IPS-18c (cell line): ENCODE measurements at regions not wholly inside any gene's neighbourhood (a gene's known extent, or its start where the extent isn't known, plus 50 kb on each side); places are given as distances from the start of the nearest gene placed in this dataset.

Source experiments
- H3K4me3 ChIP-seq: 2 replicates; pipeline ENCODE4 v1.7.0; 2013; ENCODE audit warnings: low read depth, mild to moderate bottlenecking, low read length, moderate library complexity; ENCODE audit not compliant: insufficient read depth
- H3K9me3 ChIP-seq: one replicate; pipeline ENCODE4 v1.6.1; 2013; ENCODE audit warnings: mild to moderate bottlenecking, low read length, moderate library complexity; ENCODE audit not compliant: control insufficient read depth, insufficient read depth

DNA sequence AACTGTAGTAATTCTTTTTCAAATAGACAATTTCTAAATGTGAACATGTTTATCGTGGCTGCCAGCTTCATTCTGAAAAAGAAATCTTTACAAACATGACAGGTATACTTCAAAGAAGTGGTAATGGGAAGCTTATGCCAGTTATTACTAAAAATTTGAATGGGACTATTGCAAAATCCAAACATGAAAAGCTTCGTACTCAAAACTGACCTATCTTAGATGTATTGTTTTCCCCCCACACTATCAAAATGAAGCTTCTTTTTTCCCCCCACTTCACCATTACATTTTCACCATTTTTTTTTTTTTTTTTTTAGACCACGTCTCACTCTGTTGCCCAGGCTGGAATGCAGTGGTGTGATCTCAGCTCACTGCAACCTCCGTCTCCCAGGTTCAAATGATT, 50.4 kb upstream of the SERTAD2 start:
- H3K4me3 ChIP-seq: no peak overlapping the region
- H3K9me3 ChIP-seq: no peaks in the 10 kb centered on the region

- H3K4me3 ChIP-seq: no peak overlapping the region
- H3K9me3 ChIP-seq: no peaks in the 10 kb centered on the region
These were observed 51.3 kb upstream of the SERTAD2 start for GRCh38 chr2:64704996-64705395.

GRCh38 chr2:64707276-64707675, 53.6 kb upstream of the SERTAD2 start:
- no peaks in the 10 kb centered on the region for H3K9me3 ChIP-seq
- H3K4me3 ChIP-seq: no peak overlapping the region

- no peak overlapping the region for H3K4me3 ChIP-seq
- H3K9me3 ChIP-seq: no peaks in the 10 kb centered on the region
These were observed 55.1 kb upstream of the SERTAD2 start for GRCh38 chr2:64708829-64709228.

DNA sequence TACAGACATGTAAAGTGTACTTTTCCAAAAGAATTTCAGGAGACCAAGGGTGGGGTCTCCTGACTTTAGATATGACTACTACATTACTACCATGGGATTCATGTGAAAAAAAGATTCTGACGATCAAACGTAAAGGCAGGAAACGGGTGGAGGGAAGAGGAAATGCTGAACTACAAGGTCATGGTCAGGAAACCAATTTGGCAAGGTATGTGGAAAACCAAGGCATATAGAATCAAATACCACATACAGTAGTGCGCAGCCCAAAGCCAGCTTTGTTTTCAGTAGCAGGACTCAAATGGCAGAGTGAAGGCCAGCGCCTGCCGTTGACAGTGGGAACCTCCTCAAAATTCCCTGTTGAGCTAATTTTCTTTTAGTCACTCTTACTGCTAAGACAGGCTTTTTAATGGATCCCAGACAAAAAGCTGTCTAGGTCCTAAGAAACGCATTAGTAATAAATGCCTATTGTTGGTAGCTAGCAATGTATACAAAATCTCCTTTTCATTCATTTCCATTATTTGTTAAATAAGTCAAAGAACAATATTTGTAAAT, 57.6 kb upstream of the SERTAD2 start:
- H3K4me3 ChIP-seq: no peak overlapping the region
- H3K9me3 ChIP-seq: no peaks in the 10 kb centered on the region

GRCh38 chr2:64713686-64714085, 60.0 kb upstream of the SERTAD2 start:
- H3K9me3 ChIP-seq: no peaks in the 10 kb centered on the region

DNA sequence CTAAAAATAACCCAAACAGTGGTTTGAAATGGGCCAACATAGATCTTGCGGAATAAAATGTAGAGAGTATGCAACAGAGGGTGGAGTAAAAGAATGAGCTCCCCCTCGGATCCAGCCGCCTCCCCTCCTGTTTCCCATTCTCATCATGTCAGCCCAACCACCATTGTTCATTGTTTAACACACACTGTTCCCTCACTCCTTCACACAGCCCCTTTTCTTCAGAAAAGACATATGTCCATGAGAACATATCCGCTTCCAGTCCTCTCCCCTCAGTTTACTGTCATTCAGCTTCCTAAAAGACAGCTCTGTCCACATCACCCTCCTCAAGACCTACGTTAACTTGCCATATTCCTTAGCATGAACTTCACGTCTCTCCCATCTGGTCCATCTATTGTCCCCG, 62.9 kb upstream of the SERTAD2 start:
- Histone ChIP-seq H3K9me3 (no peaks in the 10 kb centered on the region), H3K4me3 (no peak overlapping the region)

More at GRCh38 chr2:64713686-64714085, 60.0 kb upstream of the SERTAD2 start:
- no peak overlapping the region for H3K4me3 ChIP-seq

DNA sequence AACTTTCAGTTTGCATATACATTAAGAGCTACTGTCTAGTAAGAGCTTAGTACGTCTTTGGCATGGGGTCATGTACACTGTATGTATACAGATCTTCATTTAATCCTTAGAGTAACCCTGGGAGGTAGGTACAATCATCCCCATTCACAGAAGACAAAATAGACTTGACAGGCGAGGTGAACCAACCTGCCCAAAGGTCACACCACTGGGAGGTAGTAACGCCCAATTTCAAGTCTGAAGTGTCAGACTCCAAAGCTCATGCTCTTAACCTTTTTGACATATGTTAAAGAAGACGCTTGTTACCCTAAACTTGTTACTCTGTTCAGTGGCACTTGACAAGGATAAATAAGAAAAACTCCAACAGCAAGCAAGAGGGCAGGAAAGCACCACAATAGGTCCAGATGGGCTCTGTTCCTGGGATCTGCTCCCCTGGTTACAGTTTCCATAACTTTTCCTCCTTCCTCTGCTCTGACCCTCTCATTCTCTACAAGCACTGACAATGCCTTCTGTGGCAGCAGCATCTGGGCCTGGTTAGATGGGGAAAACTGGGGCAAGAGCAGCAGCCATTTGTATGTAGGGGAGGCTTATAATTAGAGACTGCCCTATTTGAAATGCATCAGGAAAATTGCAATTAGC, 64.7 kb upstream of the SERTAD2 start:
- H3K4me3 ChIP-seq: no peak overlapping the region
- H3K9me3 ChIP-seq: no peaks in the 10 kb centered on the region

DNA sequence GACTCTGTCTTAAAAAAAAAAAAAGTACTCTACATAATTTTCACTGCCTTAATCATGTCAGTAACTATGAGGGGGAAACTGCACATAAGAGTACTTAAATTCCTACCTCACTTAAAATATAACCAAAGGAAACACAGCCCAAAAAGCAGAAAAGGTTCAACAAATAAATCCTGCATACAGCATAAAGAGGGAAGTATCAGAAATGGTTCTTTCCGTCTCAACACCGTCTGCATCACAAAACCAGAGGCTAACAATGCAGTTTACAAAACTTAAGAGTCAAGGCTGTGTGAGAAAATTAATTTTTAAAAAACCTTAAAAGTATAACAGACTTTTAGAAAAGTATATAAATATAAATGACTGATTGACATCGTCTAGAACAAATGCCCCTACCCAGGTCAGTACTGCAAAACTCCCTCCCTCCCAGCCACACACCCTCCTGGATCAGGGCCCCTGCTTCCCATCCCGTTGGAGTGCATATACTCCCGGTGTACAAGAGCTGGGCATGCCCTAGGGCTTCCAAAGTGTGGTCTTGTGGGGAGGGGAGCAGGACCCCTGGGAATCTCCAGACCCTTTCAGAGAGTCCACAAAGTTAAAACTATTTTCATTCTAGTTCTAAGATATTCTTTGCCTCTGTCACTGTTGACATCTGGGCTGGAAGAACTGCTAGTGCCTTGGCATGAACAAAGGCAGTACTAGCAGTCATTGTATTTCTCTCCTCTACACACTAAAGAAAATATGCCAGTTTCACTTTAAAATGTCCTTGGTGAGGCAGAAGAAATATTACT, 67.0 kb upstream of the SERTAD2 start:
- H3K4me3 ChIP-seq: no peak overlapping the region
- no peaks in the 10 kb centered on the region for H3K9me3 ChIP-seq

- Histone ChIP-seq H3K4me3 (no peak overlapping the region), H3K9me3 (no peaks in the 10 kb centered on the region)
These were observed 67.6 kb upstream of the SERTAD2 start for GRCh38 chr2:64721320-64721623.

GRCh38 chr2:64722291-64723044, 68.8 kb upstream of the SERTAD2 start:
- Histone ChIP-seq H3K9me3 (no peaks in the 10 kb centered on the region), H3K4me3 (no peak overlapping the region)

- no peaks in the 10 kb centered on the region for H3K9me3 ChIP-seq
- H3K4me3 ChIP-seq: no peak overlapping the region
These were observed 73.5 kb upstream of the SERTAD2 start for GRCh38 chr2:64727013-64727767.

- Histone ChIP-seq H3K4me3 (no peak overlapping the region), H3K9me3 (no peaks in the 10 kb centered on the region)
These were observed 74.2 kb upstream of the SERTAD2 start for GRCh38 chr2:64727843-64728463.

DNA sequence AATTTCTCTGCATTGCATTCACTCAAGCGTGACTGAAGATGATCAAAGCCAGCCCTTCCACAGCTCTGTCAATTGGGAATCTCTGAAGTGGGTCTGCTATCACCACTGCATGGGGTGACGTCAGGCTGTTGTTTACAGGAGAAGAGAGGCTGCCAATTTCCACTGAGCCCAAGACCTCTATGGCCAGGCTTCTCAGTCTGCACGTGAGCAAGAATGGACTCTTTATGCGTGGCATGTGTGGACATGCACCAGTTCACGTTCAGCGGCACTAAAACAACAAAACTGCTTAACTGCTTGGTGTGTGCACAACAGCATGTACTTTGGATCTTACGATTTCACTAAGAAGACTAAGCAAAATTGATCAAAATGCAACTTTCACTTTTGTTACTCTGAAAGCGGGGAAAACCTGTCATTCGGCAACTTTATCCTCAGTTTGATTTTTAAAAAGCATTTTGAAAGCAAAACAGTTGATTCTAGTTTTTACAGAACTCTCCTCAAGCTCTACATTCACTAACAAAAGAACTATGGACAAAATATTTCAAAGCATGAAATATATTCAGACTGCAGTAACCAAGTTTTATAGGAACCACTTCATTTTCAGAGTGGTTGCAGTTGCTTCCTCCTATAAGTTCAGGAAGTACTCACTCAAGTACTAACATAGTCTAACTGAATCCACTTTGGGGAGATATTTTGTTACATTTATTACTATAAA, 77.0 kb upstream of the SERTAD2 start:
- Histone ChIP-seq H3K9me3 (no peaks in the 10 kb centered on the region), H3K4me3 (no peak overlapping the region)

- Histone ChIP-seq H3K9me3 (no peaks in the 10 kb centered on the region), H3K4me3 (no peak overlapping the region)
These were observed 77.5 kb upstream of the SERTAD2 start for GRCh38 chr2:64731263-64731643.

GRCh38 chr2:64731746-64732145, 78.0 kb upstream of the SERTAD2 start:
- Histone ChIP-seq H3K4me3 (no peak overlapping the region), H3K9me3 (no peaks in the 10 kb centered on the region)
